Neural cell (in vitro differentiated cells): ENCODE measurements at regions not wholly inside any gene's neighbourhood (a gene's known extent, or its start where the extent isn't known, plus 50 kb on each side); places are given as distances from the start of the nearest gene placed in this dataset.

ENCODE experiments used
- H2AFZ ChIP-seq: fragments of 200-600, 300-800 bp; sonication (generic), shearing (Covaris generic); 2 replicates; pipeline ENCODE4 v1.6.0; 2014; ENCODE audit warnings: low read depth, mild to moderate bottlenecking, antibody characterized with exemption, low read length, moderate library complexity
- H3F3A ChIP-seq: fragments of 200-600 bp; shearing (Covaris generic); 2 replicates; pipeline ENCODE4 v1.6.1; 2016; ENCODE audit warnings: mild to moderate bottlenecking, moderate library complexity, mixed read lengths, antibody characterized with exemption, low read length; ENCODE audit not compliant: insufficient read depth, poor library complexity, severe bottlenecking
- H3K27ac ChIP-seq: fragments of 200-600, 300-800 bp; sonication (generic), shearing (Covaris generic); 2 replicates; pipeline ENCODE4 v1.5.1; 2014; ENCODE audit warnings: mild to moderate bottlenecking, low read length, moderate library complexity
- H3K27me3 ChIP-seq: fragments of 300-800, 200-600 bp; sonication (generic), shearing (Covaris generic); 2 replicates; pipeline ENCODE4 v1.6.0; 2014; ENCODE audit warnings: mild to moderate bottlenecking, low read depth, low read length, moderate library complexity; ENCODE audit not compliant: insufficient read depth
- H3K36me3 ChIP-seq: fragments of 300-800, 200-600 bp; sonication (generic), shearing (Covaris generic); 2 replicates; pipeline ENCODE4 v1.5.1; 2014; ENCODE audit warnings: mild to moderate bottlenecking, antibody characterized with exemption, low read length, moderate library complexity; ENCODE audit not compliant: insufficient read depth
- H3K4me2 ChIP-seq: fragments of 300-800, 200-600 bp; sonication (generic), shearing (Covaris generic); 2 replicates; pipeline ENCODE4 v1.6.0; 2014; ENCODE audit warnings: mild to moderate bottlenecking, low read length
- H3K4me3 ChIP-seq: fragments of 300-800, 200-600 bp; sonication (generic), shearing (Covaris generic); 2 replicates; pipeline ENCODE4 v1.5.1; 2014; ENCODE audit warnings: mild to moderate bottlenecking, low read length, moderate library complexity
- H3K79me2 ChIP-seq: fragments of 200-600 bp; shearing (Covaris generic); replicated peaks from 2 replicates; pipeline ENCODE4 v1.6.0; 2014; ENCODE audit warnings: mild to moderate bottlenecking, low read length, moderate library complexity; ENCODE audit not compliant: insufficient read depth
- H3K9ac ChIP-seq: fragments of 300-800, 200-600 bp; sonication (generic), shearing (Covaris generic); 2 replicates; pipeline ENCODE4 v1.6.1; 2016; ENCODE audit warnings: mild to moderate bottlenecking, low read length, mixed read lengths
- H3K9me2 ChIP-seq: fragments of 200-600 bp; shearing (Covaris generic); 2 replicates; pipeline ENCODE4 v1.6.1; 2016; ENCODE audit warnings: mild to moderate bottlenecking, low read length, mixed read lengths; ENCODE audit not compliant: insufficient read depth
- H3K9me3 ChIP-seq: fragments of 200-600, 300-800 bp; sonication (generic), shearing (Covaris generic); 2 replicates; pipeline ENCODE4 v1.6.1; 2016; ENCODE audit warnings: mild to moderate bottlenecking, mixed run types, low read length, moderate library complexity, mixed read lengths
- H4K20me1 ChIP-seq: fragments of 200-600 bp; shearing (Covaris generic); 2 replicates; pipeline ENCODE4 v1.6.1; 2016; ENCODE audit warnings: mild to moderate bottlenecking, mixed run types; ENCODE audit not compliant: insufficient read depth
- CTCF ChIP-seq: fragments of 450-650 bp; IDR thresholded peaks from 2 replicates; pipeline ENCODE4 v1.5.1; 2014; ENCODE audit warnings: antibody characterized with exemption, mild to moderate bottlenecking, moderate library complexity; ENCODE audit not compliant: poor library complexity, severe bottlenecking
- EP300 ChIP-seq: fragments of 450-650 bp; conservative IDR thresholded peaks from 2 replicates; pipeline ENCODE4 v1.6.1; 2014; ENCODE audit warnings: antibody characterized with exemption, mild to moderate bottlenecking, moderate library complexity; ENCODE audit not compliant: poor library complexity, severe bottlenecking
- EZH2 ChIP-seq: fragments of 200-600, 300-800 bp; shearing (Covaris generic), sonication (generic); IDR thresholded peaks from 2 replicates; pipeline ENCODE4 v1.6.1; 2014; ENCODE audit warnings: antibody characterized with exemption, low read length, borderline replicate concordance, mild to moderate bottlenecking; ENCODE audit not compliant: insufficient read depth, poor library complexity, severe bottlenecking
- MXI1 ChIP-seq: fragments of 450-650 bp; conservative IDR thresholded peaks from 2 replicates; pipeline ENCODE4 v1.6.1; 2014; ENCODE audit warnings: antibody characterized with exemption, mild to moderate bottlenecking; ENCODE audit not compliant: poor library complexity, severe bottlenecking
- POLR2AphosphoS5 ChIP-seq: IDR thresholded peaks from 2 replicates; pipeline ENCODE4 v1.6.1; 2012
- RAD21 ChIP-seq: fragments of 450-650 bp; conservative IDR thresholded peaks from 2 replicates; pipeline ENCODE4 v1.6.1; 2014; ENCODE audit warnings: antibody characterized with exemption, mild to moderate bottlenecking, moderate library complexity
- SMC3 ChIP-seq: fragments of 450-650 bp; conservative IDR thresholded peaks from 2 replicates; pipeline ENCODE4 v1.6.1; 2014; ENCODE audit warnings: antibody characterized with exemption, mild to moderate bottlenecking, moderate library complexity; ENCODE audit not compliant: poor library complexity
- TAF1 ChIP-seq: IDR thresholded peaks from 2 replicates; pipeline ENCODE4 v1.6.1; 2012; ENCODE audit warnings: low read depth
- TF ChIP-seq, protein P1 (sequence below): IDR thresholded peaks from 2 replicates; pipeline ENCODE4 v1.6.1; 2012; ENCODE audit warnings: borderline replicate concordance

DNA sequence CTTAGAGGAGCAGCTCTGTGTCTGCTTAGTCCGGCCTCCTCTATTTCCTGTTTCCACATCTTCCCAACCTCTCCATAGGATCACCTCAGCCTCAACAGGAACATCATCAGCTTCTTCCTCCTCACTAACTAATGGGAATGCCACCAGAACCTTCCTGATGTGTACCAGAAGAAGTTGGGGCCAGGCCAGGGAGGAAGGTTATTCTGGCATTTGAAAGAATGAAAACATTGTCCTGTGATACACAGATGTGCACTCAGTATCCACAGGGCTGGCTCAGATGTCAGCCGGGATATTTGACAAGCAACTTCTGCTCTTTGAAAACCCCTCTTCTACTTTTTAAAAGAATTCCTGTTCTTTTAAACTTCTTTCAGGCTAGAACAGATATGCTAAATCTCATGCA, 63.6 kb downstream of the TMEM30B start:
- no peak overlapping the region for H3K4me3 ChIP-seq
- no peak overlapping the region for H3K4me2 ChIP-seq
- H3F3A ChIP-seq: no peaks in the 10 kb centered on the region
- no peak overlapping the region for H3K27ac ChIP-seq
- H3K9ac ChIP-seq: no peak overlapping the region
- H2AFZ ChIP-seq: no peak overlapping the region
- TF ChIP-seq RAD21 (no peak), POLR2AphosphoS5 (no peak), CTCF (no peak), EP300 (no peak), TAF1 (no peak), EZH2 (no peak), MXI1 (no peak), SMC3 (no peak)
- TF ChIP-seq, protein P1, sequence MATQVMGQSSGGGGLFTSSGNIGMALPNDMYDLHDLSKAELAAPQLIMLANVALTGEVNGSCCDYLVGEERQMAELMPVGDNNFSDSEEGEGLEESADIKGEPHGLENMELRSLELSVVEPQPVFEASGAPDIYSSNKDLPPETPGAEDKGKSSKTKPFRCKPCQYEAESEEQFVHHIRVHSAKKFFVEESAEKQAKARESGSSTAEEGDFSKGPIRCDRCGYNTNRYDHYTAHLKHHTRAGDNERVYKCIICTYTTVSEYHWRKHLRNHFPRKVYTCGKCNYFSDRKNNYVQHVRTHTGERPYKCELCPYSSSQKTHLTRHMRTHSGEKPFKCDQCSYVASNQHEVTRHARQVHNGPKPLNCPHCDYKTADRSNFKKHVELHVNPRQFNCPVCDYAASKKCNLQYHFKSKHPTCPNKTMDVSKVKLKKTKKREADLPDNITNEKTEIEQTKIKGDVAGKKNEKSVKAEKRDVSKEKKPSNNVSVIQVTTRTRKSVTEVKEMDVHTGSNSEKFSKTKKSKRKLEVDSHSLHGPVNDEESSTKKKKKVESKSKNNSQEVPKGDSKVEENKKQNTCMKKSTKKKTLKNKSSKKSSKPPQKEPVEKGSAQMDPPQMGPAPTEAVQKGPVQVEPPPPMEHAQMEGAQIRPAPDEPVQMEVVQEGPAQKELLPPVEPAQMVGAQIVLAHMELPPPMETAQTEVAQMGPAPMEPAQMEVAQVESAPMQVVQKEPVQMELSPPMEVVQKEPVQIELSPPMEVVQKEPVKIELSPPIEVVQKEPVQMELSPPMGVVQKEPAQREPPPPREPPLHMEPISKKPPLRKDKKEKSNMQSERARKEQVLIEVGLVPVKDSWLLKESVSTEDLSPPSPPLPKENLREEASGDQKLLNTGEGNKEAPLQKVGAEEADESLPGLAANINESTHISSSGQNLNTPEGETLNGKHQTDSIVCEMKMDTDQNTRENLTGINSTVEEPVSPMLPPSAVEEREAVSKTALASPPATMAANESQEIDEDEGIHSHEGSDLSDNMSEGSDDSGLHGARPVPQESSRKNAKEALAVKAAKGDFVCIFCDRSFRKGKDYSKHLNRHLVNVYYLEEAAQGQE: no peak
- H3K36me3 ChIP-seq: no peaks in the 10 kb centered on the region
- H3K9me2 ChIP-seq: no peaks in the 10 kb centered on the region
- no peaks in the 10 kb centered on the region for H3K27me3 ChIP-seq
- H3K9me3 ChIP-seq: no peaks in the 10 kb centered on the region
- H3K79me2 ChIP-seq: no peaks in the 10 kb centered on the region
- no peaks in the 10 kb centered on the region for H4K20me1 ChIP-seq

DNA sequence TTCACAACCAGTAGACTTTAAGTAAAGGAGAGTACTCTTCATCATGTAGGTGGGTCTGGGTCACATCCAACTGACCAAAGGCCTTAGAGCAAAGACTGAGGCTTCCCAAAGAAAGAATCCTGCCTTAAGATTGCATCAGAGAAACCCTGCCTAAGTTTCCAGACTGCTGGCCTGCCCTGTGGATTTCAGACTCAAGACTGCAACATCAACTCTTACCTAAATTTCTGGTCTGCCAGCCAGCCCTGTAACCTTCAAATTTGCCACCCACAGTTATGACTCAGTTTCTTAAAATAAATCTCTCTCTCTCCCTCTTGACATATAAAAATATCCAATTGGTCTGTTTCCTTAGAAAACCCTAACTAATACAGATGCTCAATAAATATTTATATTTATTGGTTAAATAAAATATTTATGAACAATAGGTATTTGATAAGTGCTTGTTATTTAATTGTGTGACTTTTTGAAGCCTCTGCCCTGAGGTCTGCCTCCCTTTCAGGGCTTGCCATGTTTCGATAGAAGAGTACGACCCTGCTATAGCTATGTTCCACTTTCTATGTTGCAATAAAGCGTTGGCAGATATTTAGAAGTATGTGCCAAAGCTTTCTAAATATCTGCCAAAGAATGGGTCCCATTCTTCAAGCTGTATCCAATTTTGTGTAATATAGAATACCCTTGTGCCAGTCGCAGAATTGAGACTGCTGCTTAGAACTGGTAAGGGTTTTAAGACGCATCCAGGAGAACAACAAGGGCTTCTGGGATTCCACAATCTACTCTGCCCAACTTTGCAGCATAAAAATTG, 65.7 kb downstream of the TMEM30B start:
- Histone ChIP-seq H3F3A (no peaks in the 10 kb centered on the region), H3K9me2 (no peaks in the 10 kb centered on the region), H3K27me3 (no peaks in the 10 kb centered on the region), H3K4me3 (no peak overlapping the region), H3K79me2 (no peaks in the 10 kb centered on the region), H3K36me3 (no peaks in the 10 kb centered on the region), H2AFZ (no peak overlapping the region), H3K9ac (no peak overlapping the region), H3K4me2 (no peak overlapping the region), H3K9me3 (no peaks in the 10 kb centered on the region), H3K27ac (no peak overlapping the region), H4K20me1 (no peaks in the 10 kb centered on the region)
- TF ChIP-seq SMC3: no peak
- no peak for TF ChIP-seq EZH2
- TF ChIP-seq CTCF: no peak
- TF ChIP-seq POLR2AphosphoS5: no peak
- TF ChIP-seq, protein P1: no peak
- TF ChIP-seq TAF1: no peak
- no peak for TF ChIP-seq RAD21
- no peak for TF ChIP-seq MXI1
- no peak for TF ChIP-seq EP300
